Activated naive CD4-positive, alpha-beta T cell treated with anti-CD3 and anti-CD28 coated beads for 36 hours (primary cell): ENCODE measurements at regions not wholly inside any gene's neighbourhood (a gene's known extent, or its start where the extent isn't known, plus 50 kb on each side); places are given as distances from the start of the nearest gene placed in this dataset.

Source experiments
- CTCF ChIA-PET: fragments of 350-600 bp; sonication (Branson Sonifier 250); formaldehyde crosslinking; loops from one replicate; lab custom pipeline; 2021; ENCODE audit warnings: antibody characterized with exemption; lab: Charles Lee
- DNase-seq: peaks from one replicate; pipeline ENCODE4 v3.0.0-alpha.2; 2020
- H3K27ac Mint-ChIP-seq: one replicate; pipeline ENCODE4 v1.8.0; 2021; ENCODE audit warnings: mild to moderate bottlenecking, mixed read lengths
- H3K27me3 Mint-ChIP-seq: one replicate; pipeline ENCODE4 v1.8.0; 2021; ENCODE audit warnings: low read depth, mixed read lengths
- H3K36me3 Mint-ChIP-seq: one replicate; pipeline ENCODE4 v1.8.0; 2021; ENCODE audit warnings: low read depth, mixed read lengths
- H3K4me1 Mint-ChIP-seq: one replicate; pipeline ENCODE4 v1.8.0; 2021; ENCODE audit warnings: low read depth, mixed read lengths
- H3K4me3 Mint-ChIP-seq: one replicate; pipeline ENCODE4 v1.8.0; 2021; ENCODE audit warnings: mild to moderate bottlenecking, moderate library complexity, mixed read lengths
- H3K9me3 Mint-ChIP-seq: one replicate; pipeline ENCODE4 v1.8.0; 2021; ENCODE audit warnings: mixed read lengths
- intact Hi-C: fragments of 100-400 bp; cut with micrococcal nuclease; formaldehyde crosslinking; loops from one replicate; pipeline ENCODE4 v1.15.1; 2023

GRCh38 chr12:43058616-43059015, 469.1 kb upstream of the PRICKLE1 start:
- no peak for DNase-seq
- CTCF ChIA-PET = no interaction called here
- no peaks in the 10 kb centered on the region for H3K9me3 Mint-ChIP-seq
- intact Hi-C loops = no loop called here
- no peaks in the 10 kb centered on the region for H3K27me3 Mint-ChIP-seq
- H3K4me3 Mint-ChIP-seq = no peak overlapping the region
- H3K4me1 Mint-ChIP-seq = no peaks in the 10 kb centered on the region
- no peak overlapping the region for H3K27ac Mint-ChIP-seq
- no peaks in the 10 kb centered on the region for H3K36me3 Mint-ChIP-seq

- Mint-ChIP-seq H3K36me3 (no peaks in the 10 kb centered on the region), H3K27ac (no peak overlapping the region), H3K27me3 (no peaks in the 10 kb centered on the region), H3K9me3 (no peaks in the 10 kb centered on the region), H3K4me1 (no peaks in the 10 kb centered on the region), H3K4me3 (no peak overlapping the region)
- CTCF ChIA-PET = no interaction called here
- intact Hi-C loops = no loop called here
- DNase-seq = no peak
These were observed 468.0 kb upstream of the PRICKLE1 start for GRCh38 chr12:43057566-43057965.

- Mint-ChIP-seq H3K4me3 (no peak overlapping the region), H3K27ac (no peak overlapping the region), H3K36me3 (no peaks in the 10 kb centered on the region), H3K4me1 (no peaks in the 10 kb centered on the region), H3K27me3 (no peaks in the 10 kb centered on the region), H3K9me3 (no peaks in the 10 kb centered on the region)
- no peak for DNase-seq
- intact Hi-C loops = no loop called here
- CTCF ChIA-PET = no interaction called here
These were observed 464.5 kb upstream of the PRICKLE1 start for GRCh38 chr12:43054085-43054484.

GRCh38 chr12:43052441-43052840, 462.9 kb upstream of the PRICKLE1 start:
- H3K4me1 Mint-ChIP-seq = no peaks in the 10 kb centered on the region
- H3K27ac Mint-ChIP-seq = no peak overlapping the region
- intact Hi-C loops = no loop called here
- CTCF ChIA-PET = no interaction called here
- no peaks in the 10 kb centered on the region for H3K27me3 Mint-ChIP-seq
- no peaks in the 10 kb centered on the region for H3K9me3 Mint-ChIP-seq
- no peaks in the 10 kb centered on the region for H3K36me3 Mint-ChIP-seq
- DNase-seq = no peak
- H3K4me3 Mint-ChIP-seq = no peak overlapping the region

- H3K27ac Mint-ChIP-seq = no peak overlapping the region
- intact Hi-C loops = no loop called here
- H3K36me3 Mint-ChIP-seq = no peaks in the 10 kb centered on the region
- DNase-seq = no peak
- H3K9me3 Mint-ChIP-seq = peaks cover 5% of the 10 kb centered on the region
- no peak overlapping the region for H3K4me3 Mint-ChIP-seq
- no peaks in the 10 kb centered on the region for H3K27me3 Mint-ChIP-seq
- CTCF ChIA-PET = no interaction called here
- H3K4me1 Mint-ChIP-seq = no peaks in the 10 kb centered on the region
These were observed 454.7 kb upstream of the PRICKLE1 start for GRCh38 chr12:43044241-43044640.

- no peak overlapping the region for H3K4me3 Mint-ChIP-seq
- no peaks in the 10 kb centered on the region for H3K9me3 Mint-ChIP-seq
- H3K36me3 Mint-ChIP-seq = no peaks in the 10 kb centered on the region
- no peaks in the 10 kb centered on the region for H3K4me1 Mint-ChIP-seq
- CTCF ChIA-PET = no interaction called here
- H3K27ac Mint-ChIP-seq = no peak overlapping the region
- intact Hi-C loops = no loop called here
- no peaks in the 10 kb centered on the region for H3K27me3 Mint-ChIP-seq
- no peak for DNase-seq
These were observed 449.4 kb upstream of the PRICKLE1 start for GRCh38 chr12:43038991-43039390.

GRCh38 chr12:43029971-43030370, 440.4 kb upstream of the PRICKLE1 start:
- H3K4me3 Mint-ChIP-seq = no peak overlapping the region
- H3K9me3 Mint-ChIP-seq = peaks cover 8% of the 10 kb centered on the region
- DNase-seq = no peak
- H3K27me3 Mint-ChIP-seq = no peaks in the 10 kb centered on the region
- no peaks in the 10 kb centered on the region for H3K4me1 Mint-ChIP-seq
- no peak overlapping the region for H3K27ac Mint-ChIP-seq
- intact Hi-C loops = no loop called here
- CTCF ChIA-PET = no interaction called here
- no peaks in the 10 kb centered on the region for H3K36me3 Mint-ChIP-seq

- peaks cover 8% of the 10 kb centered on the region for H3K9me3 Mint-ChIP-seq
- CTCF ChIA-PET = no interaction called here
- intact Hi-C loops = no loop called here
- H3K36me3 Mint-ChIP-seq = no peaks in the 10 kb centered on the region
- no peaks in the 10 kb centered on the region for H3K4me1 Mint-ChIP-seq
- no peak for DNase-seq
- H3K4me3 Mint-ChIP-seq = no peak overlapping the region
- H3K27me3 Mint-ChIP-seq = no peaks in the 10 kb centered on the region
- H3K27ac Mint-ChIP-seq = no peak overlapping the region
These were observed 439.3 kb upstream of the PRICKLE1 start for GRCh38 chr12:43028826-43029225.

GRCh38 chr12:43022838-43023237, 433.3 kb upstream of the PRICKLE1 start:
- H3K27ac Mint-ChIP-seq = no peak overlapping the region
- H3K9me3 Mint-ChIP-seq = no peaks in the 10 kb centered on the region
- no peak overlapping the region for H3K4me3 Mint-ChIP-seq
- H3K27me3 Mint-ChIP-seq = no peaks in the 10 kb centered on the region
- no peaks in the 10 kb centered on the region for H3K4me1 Mint-ChIP-seq
- CTCF ChIA-PET = no interaction called here
- intact Hi-C loops = no loop called here
- no peaks in the 10 kb centered on the region for H3K36me3 Mint-ChIP-seq
- DNase-seq = no peak

GRCh38 chr12:43015090-43015737, 425.7 kb upstream of the PRICKLE1 start:
- Mint-ChIP-seq H3K4me1 (no peaks in the 10 kb centered on the region), H3K36me3 (no peaks in the 10 kb centered on the region)
- DNase-seq = no peak

GRCh38 chr12:43011383-43011926, 421.9 kb upstream of the PRICKLE1 start:
- no peak overlapping the region for H3K27ac Mint-ChIP-seq
- no peak overlapping the region for H3K4me3 Mint-ChIP-seq
- intact Hi-C loops = no loop called here
- H3K9me3 Mint-ChIP-seq = no peaks in the 10 kb centered on the region
- H3K4me1 Mint-ChIP-seq = no peaks in the 10 kb centered on the region
- H3K36me3 Mint-ChIP-seq = no peaks in the 10 kb centered on the region
- CTCF ChIA-PET = interaction anchor here (0.6 kb wide), 1 partner anchor 148 kb away, joined by 5 read pairs; no protein-coding TSS in a partner anchor
- no peak for DNase-seq
- peaks cover 2% of the 10 kb centered on the region for H3K27me3 Mint-ChIP-seq

More at GRCh38 chr12:43015090-43015737, 425.7 kb upstream of the PRICKLE1 start:
- Mint-ChIP-seq H3K27ac (no peak overlapping the region), H3K27me3 (peaks cover 2% of the 10 kb centered on the region), H3K4me3 (no peak overlapping the region), H3K9me3 (no peaks in the 10 kb centered on the region)
- intact Hi-C loops = no loop called here
- CTCF ChIA-PET = no interaction called here

- Mint-ChIP-seq H3K4me3 (no peak overlapping the region), H3K27me3 (no peaks in the 10 kb centered on the region), H3K9me3 (no peaks in the 10 kb centered on the region), H3K4me1 (no peaks in the 10 kb centered on the region), H3K27ac (no peak overlapping the region), H3K36me3 (no peaks in the 10 kb centered on the region)
- DNase-seq = no peak
- intact Hi-C loops = no loop called here
- CTCF ChIA-PET = no interaction called here
These were observed 420.3 kb upstream of the PRICKLE1 start for GRCh38 chr12:43009846-43010240.
